ENCODE measurements at regions not wholly inside any gene's neighbourhood (a gene's known extent, or its start where the extent isn't known, plus 50 kb on each side); places are given as distances from the start of the nearest gene placed in this dataset.

GRCh38 chr5:175388531-175388930 is 55.5 kb downstream of the DRD1 start:
- no peak for DNase-seq

DNA sequence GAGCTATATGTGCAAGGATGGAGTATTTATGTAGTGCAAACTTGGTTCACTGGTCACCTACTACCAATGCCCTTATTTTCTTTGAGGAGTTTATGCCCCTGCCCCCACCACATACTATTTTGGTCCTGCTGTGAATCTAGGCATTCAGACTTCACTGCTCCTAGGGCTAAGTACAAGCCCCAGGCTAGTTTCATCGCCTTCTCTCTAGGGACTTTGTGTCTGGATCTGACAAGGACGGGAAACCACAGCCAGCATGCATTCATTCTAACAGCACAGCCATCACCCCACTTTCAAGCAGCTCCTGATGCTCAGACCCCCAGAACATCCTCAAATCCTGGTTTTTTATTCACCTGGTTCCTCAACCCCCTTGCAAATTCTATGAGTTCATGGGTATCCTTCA is 56.8 kb downstream of the DRD1 start:
- no peak for DNase-seq

DNA sequence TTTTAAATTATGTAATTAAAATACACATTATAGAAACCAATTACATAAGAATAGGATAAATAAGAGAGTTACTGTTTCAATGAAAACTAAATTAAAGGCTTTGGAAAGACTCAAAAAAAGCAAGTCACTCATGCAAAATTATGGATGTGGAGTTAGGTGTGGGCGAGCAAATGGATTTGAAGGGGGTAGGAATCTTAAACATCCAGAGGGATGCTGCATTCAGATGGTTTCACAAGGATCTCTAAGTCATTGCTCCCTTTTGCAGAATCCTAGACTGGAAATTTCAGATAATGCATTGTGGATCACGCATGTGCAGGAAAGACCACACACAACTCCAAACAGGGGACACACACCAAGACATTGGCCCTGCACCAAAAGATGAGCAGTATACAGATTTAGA is 57.5 kb downstream of the DRD1 start:
- DNase-seq: no peak

GRCh38 chr5:175385691-175386362 is 58.2 kb downstream of the DRD1 start:
- DNase-seq: no peak

DNA sequence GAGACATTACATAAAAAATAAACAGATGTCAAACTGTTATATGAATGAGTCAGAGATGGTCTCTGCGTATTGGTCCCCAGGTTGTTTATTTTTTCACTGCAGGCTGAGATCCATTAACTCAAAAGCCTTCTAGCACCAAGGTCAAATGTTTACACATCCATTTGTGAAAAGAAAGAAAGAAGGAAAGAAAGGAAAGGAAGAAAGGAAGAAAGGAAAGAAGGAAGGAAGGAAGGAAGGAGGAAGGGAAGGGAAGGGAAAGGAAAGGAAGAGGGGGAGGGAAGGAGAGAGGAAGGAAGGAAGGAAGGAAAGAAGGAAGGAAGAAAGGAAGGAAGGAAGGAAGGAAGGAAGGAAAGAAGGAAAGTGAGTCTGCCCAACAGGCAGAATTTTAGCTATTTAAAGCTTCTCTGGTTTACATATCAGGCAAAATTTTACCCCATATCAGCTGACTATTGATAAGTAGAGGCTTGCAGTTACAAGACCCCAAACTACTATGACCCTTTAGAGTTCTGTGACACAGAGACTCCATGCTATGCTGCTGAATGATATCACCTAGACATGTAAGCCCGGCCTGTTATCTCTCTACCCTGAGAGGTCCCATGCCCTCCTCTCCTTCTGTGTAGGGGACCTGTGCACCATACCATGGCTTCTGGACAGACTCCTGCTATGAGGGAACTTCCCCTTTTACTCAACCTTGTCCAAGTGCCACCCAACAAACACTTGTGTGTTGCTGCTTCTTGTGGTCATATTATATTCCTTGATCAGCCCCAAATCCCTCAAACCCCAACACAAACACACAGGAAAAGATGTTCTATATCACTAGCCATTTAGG is 59.0 kb downstream of the DRD1 start:
- DNase-seq: no peak

DNA sequence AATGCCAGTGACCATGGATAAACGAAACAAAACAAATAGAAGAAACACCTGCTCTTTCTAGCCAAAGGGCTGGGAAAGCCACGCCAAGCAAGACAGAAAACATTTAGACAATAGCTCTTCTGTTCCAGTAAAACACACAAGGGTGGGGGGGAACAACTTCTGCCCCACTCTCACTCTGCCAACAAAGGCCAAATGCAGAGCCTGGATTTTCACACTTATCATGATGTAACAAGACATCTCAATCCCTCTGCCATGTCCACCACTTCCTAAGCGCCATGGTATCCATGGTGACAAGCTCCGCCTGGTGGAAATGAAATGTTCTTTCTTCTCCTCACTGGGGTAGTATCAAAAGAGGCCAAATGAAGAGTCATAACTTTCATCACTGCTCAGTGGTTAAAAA is 60.6 kb downstream of the DRD1 start:
- DNase-seq: no peak

GRCh38 chr5:175382171-175382570 is 61.8 kb downstream of the DRD1 start:
- no peak for DNase-seq

- DNase-seq: no peak
Observed at GRCh38 chr5:175381130-175381529, 62.9 kb downstream of the DRD1 start.

DNA sequence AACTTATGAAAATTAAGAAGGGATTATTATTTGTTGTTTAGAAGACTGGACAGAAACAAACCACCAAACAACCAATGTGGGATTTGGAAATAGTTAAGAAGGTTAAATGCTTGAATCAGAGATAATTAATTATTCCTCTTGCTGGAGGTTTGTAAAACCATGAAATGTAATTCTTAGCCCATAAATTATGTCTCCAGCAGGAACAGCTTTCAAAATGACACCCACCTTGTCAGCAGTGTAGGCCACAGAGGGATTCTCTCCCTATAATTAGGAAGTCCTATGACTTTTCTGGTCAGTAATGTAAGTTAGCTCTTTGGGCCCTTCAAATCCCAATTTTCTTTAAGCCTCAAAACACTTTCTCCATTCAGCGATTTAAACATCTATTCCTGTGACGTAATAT is 63.3 kb downstream of the DRD1 start:
- no peak for DNase-seq

GRCh38 chr5:175379867-175380266 is 64.1 kb downstream of the DRD1 start:
- DNase-seq: no peak

- no peak for DNase-seq
Observed at GRCh38 chr5:175378444-175379028, 65.4 kb downstream of the DRD1 start.

- DNase-seq: no peak
Observed at GRCh38 chr5:175377816-175378215, 66.2 kb downstream of the DRD1 start.

DNA sequence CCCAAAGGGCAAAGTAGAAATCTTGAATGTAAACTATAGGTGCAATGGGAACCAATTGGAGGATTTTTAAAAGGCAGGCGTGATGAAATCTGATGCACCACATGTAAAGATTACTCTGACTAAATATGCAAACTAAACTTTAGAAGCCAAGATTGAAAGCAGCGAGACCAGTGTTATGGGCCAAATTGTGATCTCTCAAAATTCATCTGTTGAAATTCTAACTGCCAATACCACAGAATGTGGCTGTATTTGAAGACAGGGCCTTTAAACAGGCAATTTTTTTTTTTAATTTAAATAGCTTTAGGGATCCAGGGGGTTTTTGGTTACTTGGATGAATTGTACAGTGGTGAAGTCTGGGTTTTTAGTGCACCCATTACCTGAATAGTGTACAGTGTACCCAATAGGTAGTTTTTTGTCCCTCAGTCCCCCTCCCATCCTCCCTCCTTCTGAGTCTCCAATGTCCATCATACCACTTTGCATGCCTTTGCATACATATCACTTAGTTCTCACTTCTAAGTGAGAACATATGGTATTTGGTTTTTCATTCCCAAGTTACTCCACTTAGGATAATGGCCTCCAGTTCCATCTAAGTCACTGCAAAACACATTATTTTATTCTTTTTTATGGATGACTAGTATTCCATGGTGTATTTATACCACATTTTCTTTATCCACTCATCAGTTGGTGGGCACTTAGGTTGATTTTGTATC is 69.7 kb downstream of the DRD1 start:
- no peak for DNase-seq

GRCh38 chr5:175365866-175366265 is 78.1 kb downstream of the DRD1 start:
- no peak for DNase-seq

DNA sequence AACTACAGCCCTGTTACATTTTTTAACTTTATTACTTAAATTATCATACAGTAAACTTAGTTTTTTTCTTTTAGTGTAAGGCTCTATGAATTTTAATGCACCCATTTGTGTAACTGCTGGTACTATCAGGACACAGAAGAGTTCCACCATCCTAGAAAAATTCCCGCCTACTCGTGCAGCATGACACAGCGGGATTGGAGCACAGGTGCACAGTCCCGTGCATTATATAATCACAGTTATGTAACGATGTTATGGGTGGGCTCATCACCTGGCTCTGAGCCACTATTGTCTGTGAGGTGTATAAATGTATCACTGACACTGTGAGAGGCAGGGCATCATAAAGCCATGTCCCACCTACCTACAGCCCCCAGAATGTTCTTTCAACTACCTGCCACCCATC is 80.7 kb downstream of the DRD1 start:
- no peak for DNase-seq

- no peak for DNase-seq
Observed at GRCh38 chr5:175357995-175358394, 86.0 kb downstream of the DRD1 start.

DNA sequence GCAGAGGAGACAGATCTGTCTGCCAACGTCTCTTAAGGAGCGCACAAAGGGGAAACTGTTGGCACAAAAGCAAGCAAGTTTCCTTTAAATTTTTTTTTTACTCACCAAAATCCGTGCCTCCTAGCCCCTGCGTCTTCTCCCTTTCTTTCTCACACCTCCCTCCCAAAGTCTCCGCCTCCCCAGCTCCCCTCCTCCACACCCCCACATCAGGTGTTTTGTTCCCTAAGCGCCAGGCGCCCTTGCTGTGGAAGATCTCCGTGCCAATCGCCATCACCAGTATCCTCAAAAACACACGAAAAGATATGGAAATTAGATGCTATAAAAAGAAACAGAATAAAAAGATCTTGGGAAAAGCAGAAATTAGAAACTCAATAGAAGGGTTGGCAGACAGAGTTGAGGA is 87.6 kb downstream of the DRD1 start:
- DNase-seq: no peak

- no peak for DNase-seq
Observed at GRCh38 chr5:175354964-175355363, 89.0 kb downstream of the DRD1 start.

- no peak for DNase-seq
Observed at GRCh38 chr5:175353926-175354325, 90.1 kb downstream of the DRD1 start.

- DNase-seq: no peak
Observed at GRCh38 chr5:175351897-175352590, 91.9 kb downstream of the DRD1 start.

- DNase-seq: no peak
Observed at GRCh38 chr5:175351126-175351525, 92.9 kb downstream of the DRD1 start.

GRCh38 chr5:175347931-175348330 is 96.1 kb downstream of the DRD1 start:
- DNase-seq: no peak

DNA sequence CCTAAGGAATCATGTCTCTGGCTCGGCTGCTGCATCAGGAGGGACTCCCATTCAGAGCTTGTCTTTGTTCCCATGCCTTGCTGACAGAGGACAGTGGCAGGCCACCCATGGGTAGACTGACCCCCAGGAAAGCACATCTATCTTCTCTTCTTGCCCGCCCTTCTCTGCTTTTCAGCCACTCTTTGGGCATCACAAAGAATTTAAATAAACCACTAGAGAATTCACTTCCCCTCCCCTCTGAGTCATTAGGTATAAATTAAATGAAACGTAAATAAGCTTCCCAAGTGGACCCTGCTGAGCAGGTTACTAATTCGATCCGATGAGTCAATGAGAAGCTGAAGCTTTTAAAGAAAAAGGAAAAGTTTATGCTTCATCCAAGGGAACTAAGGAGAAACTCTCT is 97.0 kb downstream of the DRD1 start:
- DNase-seq: no peak

Data from T-helper 9 cell (primary cell).